H9 (cell line): ENCODE measurements at regions not wholly inside any gene's neighbourhood (a gene's known extent, or its start where the extent isn't known, plus 50 kb on each side); places are given as distances from the start of the nearest gene placed in this dataset.

Experiments
- DNase-seq: peaks from one replicate; pipeline ENCODE4 v3.0.0-alpha.2; 2017
- H2AFZ ChIP-seq: one replicate; pipeline ENCODE4 v1.6.1; 2013; ENCODE audit warnings: mild to moderate bottlenecking, low read length, control low read depth, moderate library complexity
- H2AK5ac ChIP-seq: 2 replicates; pipeline ENCODE4 v1.6.1; 2013; ENCODE audit warnings: low read length, control low read depth, mixed read lengths; ENCODE audit not compliant: insufficient read length
- H2BK120ac ChIP-seq: one replicate; pipeline ENCODE4 v1.6.1; 2013; ENCODE audit warnings: low read depth, mild to moderate bottlenecking, low read length, control low read depth, inconsistent platforms; ENCODE audit not compliant: poor library complexity, severe bottlenecking
- H2BK12ac ChIP-seq: 2 replicates; pipeline ENCODE4 v1.6.1; 2013; ENCODE audit warnings: low read length, control low read depth, mixed read lengths, low read depth; ENCODE audit not compliant: insufficient read length
- H2BK15ac ChIP-seq: 2 replicates; pipeline ENCODE4 v1.6.1; 2013; ENCODE audit warnings: low read depth, low read length, control low read depth
- H2BK20ac ChIP-seq: one replicate; pipeline ENCODE4 v1.6.1; 2013; ENCODE audit warnings: low read depth, mild to moderate bottlenecking, low read length, control low read depth, inconsistent platforms; ENCODE audit not compliant: poor library complexity, severe bottlenecking
- H2BK5ac ChIP-seq: 2 replicates; pipeline ENCODE4 v1.6.1; 2013; ENCODE audit warnings: low read length, control low read depth, mixed read lengths; ENCODE audit not compliant: insufficient read length
- H3K14ac ChIP-seq: 2 replicates; pipeline ENCODE4 v1.6.1; 2013; ENCODE audit warnings: low read length, control low read depth; ENCODE audit not compliant: insufficient read depth
- H3K18ac ChIP-seq: 2 replicates; pipeline ENCODE4 v1.6.1; 2013; ENCODE audit warnings: low read depth, mild to moderate bottlenecking, mixed read lengths, low read length, control low read depth; ENCODE audit not compliant: insufficient read length
- H3K23ac ChIP-seq: 2 replicates; pipeline ENCODE4 v1.6.1; 2013; ENCODE audit warnings: low read length, control low read depth, mixed read lengths, low read depth; ENCODE audit not compliant: insufficient read length
- H3K23me2 ChIP-seq: 2 replicates; pipeline ENCODE4 v1.6.1; 2013; ENCODE audit warnings: low read depth, mild to moderate bottlenecking, mixed read lengths, low read length, control low read depth; ENCODE audit not compliant: insufficient read length, poor library complexity, severe bottlenecking
- H3K27ac ChIP-seq: 2 replicates; pipeline ENCODE4 v1.5.1; 2013; ENCODE audit warnings: low read length, control low read depth, mixed read lengths, low read depth; ENCODE audit not compliant: insufficient read length
- H3K27me3 ChIP-seq: 2 replicates; pipeline ENCODE4 v1.6.1; 2013; ENCODE audit warnings: low read length, control low read depth, inconsistent platforms; ENCODE audit not compliant: insufficient read depth
- H3K4ac ChIP-seq: 2 replicates; pipeline ENCODE4 v1.6.1; 2013; ENCODE audit warnings: low read depth, mild to moderate bottlenecking, control low read depth, inconsistent platforms, low read length, moderate library complexity
- H3K4me1 ChIP-seq: 2 replicates; pipeline ENCODE4 v1.6.1; 2013; ENCODE audit warnings: low read length, control low read depth, inconsistent platforms; ENCODE audit not compliant: insufficient read depth
- H3K4me2 ChIP-seq: 2 replicates; pipeline ENCODE4 v1.6.1; 2013; ENCODE audit warnings: low read length, control low read depth, mixed read lengths; ENCODE audit not compliant: insufficient read length, insufficient read depth
- H3K56ac ChIP-seq: 2 replicates; pipeline ENCODE4 v1.6.1; 2013; ENCODE audit warnings: low read depth, mild to moderate bottlenecking, mixed read lengths, low read length, control low read depth; ENCODE audit not compliant: insufficient read length
- H3K79me1 ChIP-seq: 2 replicates; pipeline ENCODE4 v1.6.1; 2013; ENCODE audit warnings: low read depth, mild to moderate bottlenecking, moderate library complexity, low read length, control low read depth, inconsistent platforms; ENCODE audit not compliant: insufficient read depth, poor library complexity, severe bottlenecking
- H3K79me2 ChIP-seq: 2 replicates; pipeline ENCODE4 v1.6.1; 2013; ENCODE audit warnings: low read length, control low read depth, inconsistent platforms; ENCODE audit not compliant: insufficient read depth
- H3K9ac ChIP-seq: 2 replicates; pipeline ENCODE4 v1.6.1; 2013; ENCODE audit warnings: low read length, control low read depth, mixed read lengths; ENCODE audit not compliant: insufficient read length; ENCODE audit errors: extremely low read depth
- H3K9me3 ChIP-seq: one replicate; pipeline ENCODE4 v1.6.1; 2013; ENCODE audit warnings: low read depth, low read length, inconsistent platforms; ENCODE audit not compliant: control insufficient read depth
- H3T11ph ChIP-seq: one replicate; pipeline ENCODE4 v1.6.1; 2013; ENCODE audit warnings: mild to moderate bottlenecking, low read length, control low read depth, inconsistent platforms
- H4K20me1 ChIP-seq: one replicate; pipeline ENCODE4 v1.6.1; 2013; ENCODE audit not compliant: control insufficient read depth, insufficient read length, insufficient read depth
- H4K5ac ChIP-seq: 2 replicates; pipeline ENCODE4 v1.6.1; 2013; ENCODE audit warnings: low read depth, mild to moderate bottlenecking, mixed read lengths, low read length, control low read depth; ENCODE audit not compliant: insufficient read length
- H4K8ac ChIP-seq: replicated peaks from 2 replicates; pipeline ENCODE4 v1.6.1; 2013; ENCODE audit warnings: low read length, control low read depth, mixed read lengths, low read depth; ENCODE audit not compliant: insufficient read length
- H4K91ac ChIP-seq: 2 replicates; pipeline ENCODE4 v1.6.1; 2013; ENCODE audit warnings: low read depth, mild to moderate bottlenecking, moderate library complexity, mixed read lengths, low read length, control low read depth; ENCODE audit not compliant: insufficient read length
- H3K27ac Mint-ChIP-seq, 3 experiments: 2 replicates in 2 of 3; 3 replicates in 1 of 3; pipeline ENCODE4 v1.8.0; 2020 to 2021; ENCODE audit warnings: mixed read lengths in 3 of 3, mild to moderate bottlenecking in 1 of 3, moderate library complexity in 1 of 3
- H3K27me3 Mint-ChIP-seq: 2 replicates; pipeline ENCODE4 v1.8.0; 2021; ENCODE audit warnings: low read depth, mild to moderate bottlenecking, moderate library complexity, mixed read lengths
- H3K36me3 Mint-ChIP-seq, 3 experiments: 2 replicates in 2 of 3; 3 replicates in 1 of 3; pipeline ENCODE4 v1.8.0; 2020 to 2021; ENCODE audit warnings: low read depth in 3 of 3, mixed read lengths in 3 of 3; ENCODE audit not compliant: insufficient read depth in 1 of 3
- H3K4me1 Mint-ChIP-seq, 2 experiments: 2 replicates each; pipeline ENCODE4 v1.8.0; 2020; ENCODE audit warnings: mixed read lengths in 2 of 2
- H3K4me3 Mint-ChIP-seq, 2 experiments: 2 replicates in 1 of 2; 3 replicates in 1 of 2; pipeline ENCODE4 v1.8.0; 2020 to 2021; ENCODE audit warnings: mild to moderate bottlenecking in 2 of 2, mixed read lengths in 2 of 2, moderate library complexity in 1 of 2
- H3K9me3 Mint-ChIP-seq, 2 experiments: 2 replicates in 1 of 2; 3 replicates in 1 of 2; pipeline ENCODE4 v1.8.0; 2020; ENCODE audit warnings: mild to moderate bottlenecking in 2 of 2, mixed read lengths in 2 of 2, moderate library complexity in 1 of 2
- WGBS: extraction: QIAGEN DNeasy Blood & Tissue Kit; methylation state at CpG from one replicate; pipeline ENCODE4 v1.1.7; 2013; ENCODE audit warnings: missing lambda C conversion rate, low lambda C conversion rate, mixed read lengths; ENCODE audit not compliant: insufficient read length; ENCODE audit errors: extremely low coverage; 5-methylcytosine and 5-hydroxymethylcytosine counted together
- TF ChIP-seq, protein P1 (sequence below): fragments of 200-600 bp; sonication (generic); conservative IDR thresholded peaks from 3 replicates; pipeline ENCODE4 v1.8.0; 2021; ENCODE audit warnings: antibody characterized with exemption, mild to moderate bottlenecking

DNA sequence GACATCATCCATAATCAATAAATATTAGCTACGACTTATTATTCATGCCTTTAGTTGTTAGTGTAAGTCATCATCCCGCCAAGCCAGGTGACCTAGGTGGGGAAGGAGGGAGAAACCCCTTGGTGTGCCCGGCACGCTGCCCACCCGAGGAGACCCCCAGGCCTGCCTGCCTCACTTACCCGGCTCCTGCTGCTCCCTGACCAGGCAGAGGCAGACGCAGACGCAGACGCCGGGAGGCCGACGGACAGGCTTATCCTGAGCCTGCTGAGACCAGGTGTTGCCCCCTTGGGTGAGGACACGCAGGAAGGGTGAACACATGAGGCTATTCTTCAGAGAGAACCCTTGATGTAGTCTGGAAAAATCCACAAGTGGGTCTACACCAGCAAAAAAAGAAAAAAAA is 401.8 kb downstream of the GALR1 start:
- H3K23me2 ChIP-seq = no peaks in the 10 kb centered on the region
- H2AFZ ChIP-seq = no peak overlapping the region
- H3K4ac ChIP-seq = no peak overlapping the region
- no peaks in the 10 kb centered on the region for H3K4me1 ChIP-seq
- no peak overlapping the region for H4K91ac ChIP-seq
- TF ChIP-seq, protein P1, sequence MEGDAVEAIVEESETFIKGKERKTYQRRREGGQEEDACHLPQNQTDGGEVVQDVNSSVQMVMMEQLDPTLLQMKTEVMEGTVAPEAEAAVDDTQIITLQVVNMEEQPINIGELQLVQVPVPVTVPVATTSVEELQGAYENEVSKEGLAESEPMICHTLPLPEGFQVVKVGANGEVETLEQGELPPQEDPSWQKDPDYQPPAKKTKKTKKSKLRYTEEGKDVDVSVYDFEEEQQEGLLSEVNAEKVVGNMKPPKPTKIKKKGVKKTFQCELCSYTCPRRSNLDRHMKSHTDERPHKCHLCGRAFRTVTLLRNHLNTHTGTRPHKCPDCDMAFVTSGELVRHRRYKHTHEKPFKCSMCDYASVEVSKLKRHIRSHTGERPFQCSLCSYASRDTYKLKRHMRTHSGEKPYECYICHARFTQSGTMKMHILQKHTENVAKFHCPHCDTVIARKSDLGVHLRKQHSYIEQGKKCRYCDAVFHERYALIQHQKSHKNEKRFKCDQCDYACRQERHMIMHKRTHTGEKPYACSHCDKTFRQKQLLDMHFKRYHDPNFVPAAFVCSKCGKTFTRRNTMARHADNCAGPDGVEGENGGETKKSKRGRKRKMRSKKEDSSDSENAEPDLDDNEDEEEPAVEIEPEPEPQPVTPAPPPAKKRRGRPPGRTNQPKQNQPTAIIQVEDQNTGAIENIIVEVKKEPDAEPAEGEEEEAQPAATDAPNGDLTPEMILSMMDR = no peak
- Mint-ChIP-seq H3K27me3 (peaks cover 9% of the 10 kb centered on the region), H3K27ac (no peak overlapping the region), H3K4me1 (peaks cover 6 to 8% of the 10 kb centered on the region in 2 experiments), H3K9me3 (no peaks in the 10 kb centered on the region), H3K36me3 (peaks cover 0 to 2% (median 0%) of the 10 kb centered on the region in 3 experiments; a peak in 1 of 7 replicates), H3K4me3 (no peak overlapping the region)
- H3K14ac ChIP-seq = no peak overlapping the region
- no peak overlapping the region for H3K4me2 ChIP-seq
- H4K20me1 ChIP-seq = no peaks in the 10 kb centered on the region
- no peak overlapping the region for H2AK5ac ChIP-seq
- WGBS = no CpG with 5 or more reads among the region's 13 CpGs
- no peak overlapping the region for H3K9ac ChIP-seq
- H2BK20ac ChIP-seq = no peak overlapping the region
- no peak overlapping the region for H3K23ac ChIP-seq
- no peak overlapping the region for H4K5ac ChIP-seq
- H2BK120ac ChIP-seq = no peak overlapping the region
- no peaks in the 10 kb centered on the region for H3K9me3 ChIP-seq
- no peaks in the 10 kb centered on the region for H3K27me3 ChIP-seq
- no peak overlapping the region for H2BK5ac ChIP-seq
- no peak overlapping the region for H3K56ac ChIP-seq
- no peak overlapping the region for H2BK12ac ChIP-seq
- H3K79me2 ChIP-seq = no peaks in the 10 kb centered on the region
- no peak overlapping the region for H3T11ph ChIP-seq
- no peak for DNase-seq
- no peak overlapping the region for H3K27ac ChIP-seq
- H4K8ac ChIP-seq = no peak overlapping the region
- no peak overlapping the region for H3K18ac ChIP-seq
- no peak overlapping the region for H2BK15ac ChIP-seq
- H3K79me1 ChIP-seq = no peaks in the 10 kb centered on the region
